Vagina (tissue), 2 donors: ENCODE measurements at regions not wholly inside any gene's neighbourhood (a gene's known extent, or its start where the extent isn't known, plus 50 kb on each side); places are given as distances from the start of the nearest gene placed in this dataset.

Experiments used
- DNase-seq, 2 donors: peaks; one replicate each; pipeline ENCODE4 v3.0.0-alpha.2; 2017; ENCODE audit errors: extremely low spot score in 2 of 2
- H3K27ac ChIP-seq: fragments of 200-600 bp; sonication (generic); one replicate; pipeline ENCODE4 v1.5.1; 2019
- H3K27me3 ChIP-seq: fragments of 200-600 bp; sonication (generic); one replicate; pipeline ENCODE4 v1.5.1; 2019
- H3K36me3 ChIP-seq, 2 donors: fragments of 200-600 bp; sonication (generic); one replicate each; pipeline ENCODE4 v1.5.1; 2017 to 2019
- H3K4me1 ChIP-seq: fragments of 200-600 bp; sonication (generic); one replicate; pipeline ENCODE4 v1.5.1; 2019
- H3K4me3 ChIP-seq, 2 donors: fragments of 200-600 bp; sonication (generic); 1 replicate in 1 of 2; 2 replicates in 1 of 2; pipeline ENCODE4 v1.5.1; 2016 to 2019
- H3K9me3 ChIP-seq: fragments of 200-600 bp; sonication (generic); one replicate; pipeline ENCODE4 v1.5.1; 2019
- CTCF ChIP-seq, 3 experiments: fragments of 450-650 bp in 2 of 3; fragments of 200-600 bp in 1 of 3; sonication (generic) in 1 of 3; IDR thresholded peaks; one replicate each; pipeline ENCODE4 v1.5.1; 2017 to 2019; ENCODE audit warnings: antibody characterized with exemption in 3 of 3, mild to moderate bottlenecking in 2 of 3, moderate library complexity in 2 of 3
- POLR2A ChIP-seq, 2 donors: fragments of 450-650 bp; IDR thresholded peaks; one replicate each; pipeline ENCODE4 v1.6.1; 2017; ENCODE audit warnings: antibody characterized with exemption in 2 of 2, mild to moderate bottlenecking in 2 of 2, moderate library complexity in 2 of 2
- POLR2AphosphoS5 ChIP-seq, 2 donors: sonication (generic); formaldehyde crosslinking; IDR thresholded peaks; one replicate each; pipeline ENCODE4 v1.9.0; 2017; ENCODE audit warnings: antibody characterized with exemption in 2 of 2, mild to moderate bottlenecking in 2 of 2, low read depth in 1 of 2; ENCODE audit not compliant: insufficient read depth in 1 of 2
- intact Hi-C: fragments of 100-400 bp; cut with DNase I; formaldehyde crosslinking; loops from one replicate; pipeline ENCODE4 v1.15.1; 2023

DNA sequence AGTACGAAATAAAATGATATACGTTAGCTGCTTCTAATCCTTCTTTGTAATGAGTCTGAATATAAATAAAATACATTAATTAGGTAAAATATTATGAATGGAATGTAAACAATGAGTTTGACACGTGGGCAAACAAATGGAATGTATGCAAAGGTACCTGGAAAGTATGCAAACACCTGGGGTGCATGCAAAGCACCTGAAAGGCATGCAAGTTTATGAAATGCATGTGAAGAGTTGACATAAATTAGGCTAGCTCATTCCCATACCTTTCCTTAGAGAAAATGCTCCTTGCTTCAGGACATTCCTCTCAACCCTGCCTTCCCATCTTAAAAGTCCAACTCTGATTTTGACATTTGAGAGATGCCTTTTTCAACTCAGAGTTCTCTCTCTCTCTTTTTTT lies 140.9 kb downstream of the EDN1 start:
- no peaks in the 10 kb centered on the region for H3K27me3 ChIP-seq
- no peaks in the 10 kb centered on the region for H3K9me3 ChIP-seq
- H3K36me3 ChIP-seq = no peaks in the 10 kb centered on the region
- intact Hi-C loops = no loop called here
- no peak overlapping the region for H3K4me3 ChIP-seq
- no peak for DNase-seq
- H3K4me1 ChIP-seq = no peaks in the 10 kb centered on the region
- no peak for TF ChIP-seq CTCF (IDR thresholded peaks at IDR 0.05)
- TF ChIP-seq POLR2AphosphoS5 (IDR thresholded peaks at IDR 0.05; ENCODE audit: insufficient read depth in 1 of 2, low read depth in 1 of 2) = no peak
- TF ChIP-seq POLR2A (IDR thresholded peaks at IDR 0.05) = no peak
- no peak overlapping the region for H3K27ac ChIP-seq

DNA sequence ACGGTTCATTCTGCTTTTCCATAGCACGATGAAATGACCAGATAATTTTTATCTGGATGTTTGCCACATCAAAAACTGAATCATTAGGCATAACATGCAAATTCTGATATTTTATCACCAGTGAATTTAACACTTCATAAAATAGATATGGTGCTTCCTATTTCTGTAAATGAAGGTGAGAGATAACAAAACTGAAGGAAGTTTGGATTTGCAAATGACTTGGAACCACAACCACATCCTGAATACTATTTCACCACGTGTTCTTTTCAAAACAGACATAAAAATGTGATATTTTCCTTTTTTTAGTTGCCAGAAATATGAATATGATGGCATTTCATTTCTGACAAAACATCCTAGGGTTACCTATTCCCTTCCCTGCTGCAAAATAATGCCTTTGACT lies 146.1 kb downstream of the EDN1 start:
- no peak for TF ChIP-seq CTCF (IDR thresholded peaks at IDR 0.05)
- TF ChIP-seq POLR2A (IDR thresholded peaks at IDR 0.05) = no peak
- no peak for TF ChIP-seq POLR2AphosphoS5 (IDR thresholded peaks at IDR 0.05; ENCODE audit: insufficient read depth in 1 of 2, low read depth in 1 of 2)
- Histone ChIP-seq H3K4me1 (no peaks in the 10 kb centered on the region), H3K4me3 (no peak overlapping the region), H3K27me3 (no peaks in the 10 kb centered on the region), H3K27ac (no peak overlapping the region), H3K9me3 (no peaks in the 10 kb centered on the region), H3K36me3 (no peaks in the 10 kb centered on the region)
- no peak for DNase-seq
- intact Hi-C loops = no loop called here

DNA sequence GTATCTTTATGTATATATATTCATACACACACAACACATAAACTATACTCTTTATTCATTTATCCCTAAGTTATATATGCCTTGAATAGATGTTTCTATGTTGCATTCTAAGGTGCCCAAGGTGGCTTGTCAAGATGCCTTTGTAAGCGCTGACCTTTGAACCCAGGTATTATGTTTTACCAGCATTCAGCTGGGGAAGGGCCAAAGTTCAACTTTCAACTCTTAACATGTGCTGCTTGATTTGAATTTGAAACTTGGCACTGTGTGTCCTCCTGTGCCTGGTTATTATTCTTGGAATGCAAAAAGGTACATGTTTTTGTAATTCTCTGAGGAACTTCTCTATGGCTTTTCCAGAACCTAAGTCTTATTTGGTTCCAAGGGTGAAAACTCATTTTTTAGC lies 146.5 kb downstream of the EDN1 start:
- Histone ChIP-seq H3K36me3 (no peaks in the 10 kb centered on the region), H3K27ac (no peak overlapping the region), H3K9me3 (no peaks in the 10 kb centered on the region), H3K4me1 (no peaks in the 10 kb centered on the region), H3K27me3 (no peaks in the 10 kb centered on the region), H3K4me3 (no peak overlapping the region)
- intact Hi-C loops = no loop called here
- TF ChIP-seq POLR2AphosphoS5 (IDR thresholded peaks at IDR 0.05; ENCODE audit: insufficient read depth in 1 of 2, low read depth in 1 of 2) = no peak
- no peak for TF ChIP-seq CTCF (IDR thresholded peaks at IDR 0.05)
- TF ChIP-seq POLR2A (IDR thresholded peaks at IDR 0.05) = no peak
- DNase-seq = no peak

DNA sequence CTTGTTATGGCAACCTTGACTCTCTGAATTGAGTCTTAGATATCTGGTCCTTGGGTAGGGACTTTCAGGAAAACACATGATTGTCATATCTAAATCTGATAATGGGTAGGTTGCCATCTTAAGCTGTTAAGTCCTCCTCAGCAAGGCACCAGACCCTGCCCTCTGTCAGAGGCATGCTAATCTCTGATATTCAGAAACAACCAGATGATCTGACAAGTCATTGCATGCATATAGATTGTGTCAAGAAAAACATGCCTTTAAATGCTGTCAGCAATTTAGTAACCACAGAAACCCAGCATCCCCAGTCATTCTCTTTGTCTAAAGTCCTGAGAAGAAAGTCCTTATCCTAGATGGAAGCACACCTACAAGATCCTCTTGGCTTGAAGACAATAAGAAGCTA lies 149.1 kb downstream of the EDN1 start:
- no peaks in the 10 kb centered on the region for H3K9me3 ChIP-seq
- intact Hi-C loops = no loop called here
- no peak overlapping the region for H3K27ac ChIP-seq
- H3K4me3 ChIP-seq = no peak overlapping the region
- no peaks in the 10 kb centered on the region for H3K27me3 ChIP-seq
- H3K4me1 ChIP-seq = no peaks in the 10 kb centered on the region
- no peaks in the 10 kb centered on the region for H3K36me3 ChIP-seq
- no peak for DNase-seq
- TF ChIP-seq POLR2AphosphoS5 (IDR thresholded peaks at IDR 0.05; ENCODE audit: insufficient read depth in 1 of 2, low read depth in 1 of 2) (no peak), POLR2A (IDR thresholded peaks at IDR 0.05) (no peak), CTCF (IDR thresholded peaks at IDR 0.05) (no peak)

- no peak for DNase-seq
- no peak overlapping the region for H3K27ac ChIP-seq
- H3K36me3 ChIP-seq = no peaks in the 10 kb centered on the region
- TF ChIP-seq POLR2A (IDR thresholded peaks at IDR 0.05) (no peak), CTCF (IDR thresholded peaks at IDR 0.05) (no peak), POLR2AphosphoS5 (IDR thresholded peaks at IDR 0.05; ENCODE audit: insufficient read depth in 1 of 2, low read depth in 1 of 2) (no peak)
- H3K27me3 ChIP-seq = no peaks in the 10 kb centered on the region
- H3K9me3 ChIP-seq = no peaks in the 10 kb centered on the region
- H3K4me1 ChIP-seq = no peaks in the 10 kb centered on the region
- intact Hi-C loops = no loop called here
- no peak overlapping the region for H3K4me3 ChIP-seq
These were observed 150.8 kb downstream of the EDN1 start for GRCh38 chr6:12440981-12441380.
